WTC11 (cell line): ENCODE measurements at regions not wholly inside any gene's neighbourhood (a gene's known extent, or its start where the extent isn't known, plus 50 kb on each side); places are given as distances from the start of the nearest gene placed in this dataset.

Source experiments
- ATAC-seq: fragments of 200-7000 bp; cut with Tn5 transposase; 2 replicates; pipeline ENCODE4 v1.10.0; 2021; ENCODE audit warnings: mild to moderate bottlenecking, moderate library complexity
- CTCF ChIA-PET: fragments of 300-600 bp; sonication (Branson Sonifier 250); formaldehyde crosslinking; loops from one replicate; lab custom pipeline; 2021; ENCODE audit warnings: antibody characterized with exemption; lab: Charles Lee
- POLR2A ChIA-PET: fragments of 350-600 bp; sonication (Branson Sonifier 250); formaldehyde crosslinking; loops from one replicate; lab custom pipeline; 2021; ENCODE audit warnings: antibody characterized with exemption; lab: Charles Lee
- DNase-seq: peaks from one replicate; pipeline ENCODE4 v3.0.0; 2021; ENCODE audit warnings: low spot score
- H3K27ac Mint-ChIP-seq: 2 replicates; pipeline ENCODE4 v1.8.0; 2021; ENCODE audit warnings: mixed read lengths
- H3K27me3 Mint-ChIP-seq: 2 replicates; pipeline ENCODE4 v1.8.0; 2021; ENCODE audit warnings: low read depth, mild to moderate bottlenecking, moderate library complexity, mixed read lengths
- H3K36me3 Mint-ChIP-seq: 2 replicates; pipeline ENCODE4 v1.8.0; 2021; ENCODE audit warnings: mixed read lengths
- H3K4me1 Mint-ChIP-seq: 2 replicates; pipeline ENCODE4 v1.8.0; 2022; ENCODE audit warnings: mixed read lengths
- H3K4me3 Mint-ChIP-seq: 2 replicates; pipeline ENCODE4 v1.8.0; 2021; ENCODE audit warnings: mild to moderate bottlenecking, moderate library complexity, mixed read lengths
- H3K9me3 Mint-ChIP-seq: 2 replicates; pipeline ENCODE4 v1.8.0; 2021; ENCODE audit warnings: mixed read lengths
- ATF3 ChIP-seq: sonication (generic); formaldehyde crosslinking; conservative IDR thresholded peaks from 2 replicates; pipeline ENCODE4 v1.8.1; 2022; ENCODE audit warnings: mild to moderate bottlenecking, missing genetic modification reagents
- CDX4 ChIP-seq: fragments of 250-450 bp; sonication (Bioruptor Pico); IDR thresholded peaks from 2 replicates; pipeline ENCODE4 v1.9.0; 2021; ENCODE audit warnings: moderate library complexity, mild to moderate bottlenecking, inconsistent platforms, borderline replicate concordance
- EMX1 ChIP-seq: fragments of 250-450 bp; sonication (Bioruptor Pico); IDR thresholded peaks from 2 replicates; pipeline ENCODE4 v1.8.0; 2021; ENCODE audit warnings: mild to moderate bottlenecking
- FOXK1 ChIP-seq: sonication (generic); formaldehyde crosslinking; IDR thresholded peaks from 2 replicates; pipeline ENCODE4 v1.8.0; 2022; ENCODE audit warnings: mild to moderate bottlenecking, moderate library complexity, missing genetic modification reagents
- GABPB1 ChIP-seq: sonication (generic); formaldehyde crosslinking; IDR thresholded peaks from 2 replicates; pipeline ENCODE4 v1.8.1; 2023; ENCODE audit warnings: mild to moderate bottlenecking, missing genetic modification reagents
- GRHL2 ChIP-seq: fragments of 250-450 bp; sonication (Bioruptor Pico); IDR thresholded peaks from 2 replicates; pipeline ENCODE4 v1.8.0; 2022; ENCODE audit warnings: mild to moderate bottlenecking, moderate library complexity; ENCODE audit not compliant: insufficient replicate concordance, severe bottlenecking
- GTF2I ChIP-seq: fragments of 250-450 bp; sonication (Bioruptor Pico); conservative IDR thresholded peaks from 2 replicates; pipeline ENCODE4 v1.4.0; 2021; ENCODE audit warnings: mild to moderate bottlenecking
- MXD4 ChIP-seq: fragments of 250-450 bp; sonication (Bioruptor Pico); IDR thresholded peaks from 2 replicates; pipeline ENCODE4 v1.8.0; 2021; ENCODE audit warnings: mild to moderate bottlenecking, moderate library complexity, borderline replicate concordance
- MYBL2 ChIP-seq: sonication (generic); formaldehyde crosslinking; IDR thresholded peaks from 2 replicates; pipeline ENCODE4 v1.8.1; 2023; ENCODE audit warnings: mild to moderate bottlenecking, moderate library complexity, missing genetic modification reagents
- NFATC4 ChIP-seq: fragments of 250-450 bp; sonication (Bioruptor Pico); IDR thresholded peaks from 2 replicates; pipeline ENCODE4 v1.9.0; 2021; ENCODE audit warnings: mild to moderate bottlenecking
- NFE2L1 ChIP-seq: sonication (generic); formaldehyde crosslinking; IDR thresholded peaks from 2 replicates; pipeline ENCODE4 v1.8.1; 2023; ENCODE audit warnings: missing genetic modification reagents
- RELA ChIP-seq: sonication (generic); formaldehyde crosslinking; IDR thresholded peaks from 2 replicates; pipeline ENCODE4 v1.8.1; 2022; ENCODE audit warnings: missing genetic modification reagents, mild to moderate bottlenecking, borderline replicate concordance
- RORB ChIP-seq: fragments of 250-450 bp; sonication (Bioruptor Pico); IDR thresholded peaks from 2 replicates; pipeline ENCODE4 v1.9.0; 2021; ENCODE audit warnings: mild to moderate bottlenecking
- SMAD3 ChIP-seq: sonication (generic); formaldehyde crosslinking; IDR thresholded peaks from 2 replicates; pipeline ENCODE4 v1.8.0; 2022; ENCODE audit warnings: missing genetic modification reagents, mild to moderate bottlenecking, borderline replicate concordance
- SOX15 ChIP-seq: fragments of 250-450 bp; sonication (Bioruptor Pico); IDR thresholded peaks from 2 replicates; pipeline ENCODE4 v1.9.0; 2021; ENCODE audit warnings: mild to moderate bottlenecking
- TCF7 ChIP-seq: sonication (generic); formaldehyde crosslinking; IDR thresholded peaks from 2 replicates; pipeline ENCODE4 v1.8.0; 2022; ENCODE audit warnings: mild to moderate bottlenecking, low read depth, missing genetic modification reagents, moderate library complexity
- TEAD4 ChIP-seq: sonication (generic); formaldehyde crosslinking; IDR thresholded peaks from 2 replicates; pipeline ENCODE4 v1.8.0; 2022; ENCODE audit warnings: mild to moderate bottlenecking, missing genetic modification reagents
- ZNF138 ChIP-seq: sonication (generic); formaldehyde crosslinking; conservative IDR thresholded peaks from 2 replicates; pipeline ENCODE4 v1.8.1; 2022; ENCODE audit warnings: mild to moderate bottlenecking, moderate library complexity, missing genetic modification reagents
- TF ChIP-seq, protein P1 (sequence below): sonication (generic); formaldehyde crosslinking; IDR thresholded peaks from 2 replicates; pipeline ENCODE4 v1.8.0; 2022; ENCODE audit warnings: mild to moderate bottlenecking, missing genetic modification reagents
- TF ChIP-seq, protein P2 (sequence below): sonication (generic); formaldehyde crosslinking; conservative IDR thresholded peaks from 2 replicates; pipeline ENCODE4 v1.8.1; 2023; ENCODE audit warnings: mild to moderate bottlenecking, low read depth, missing genetic modification reagents, moderate library complexity

- TF ChIP-seq CDX4: no peak
- TF ChIP-seq, all 79 proteins: peak for 0
These were observed 1920.5 kb upstream of the PCDH7 start (continued) for GRCh38 chr4:28799696-28800095.

DNA sequence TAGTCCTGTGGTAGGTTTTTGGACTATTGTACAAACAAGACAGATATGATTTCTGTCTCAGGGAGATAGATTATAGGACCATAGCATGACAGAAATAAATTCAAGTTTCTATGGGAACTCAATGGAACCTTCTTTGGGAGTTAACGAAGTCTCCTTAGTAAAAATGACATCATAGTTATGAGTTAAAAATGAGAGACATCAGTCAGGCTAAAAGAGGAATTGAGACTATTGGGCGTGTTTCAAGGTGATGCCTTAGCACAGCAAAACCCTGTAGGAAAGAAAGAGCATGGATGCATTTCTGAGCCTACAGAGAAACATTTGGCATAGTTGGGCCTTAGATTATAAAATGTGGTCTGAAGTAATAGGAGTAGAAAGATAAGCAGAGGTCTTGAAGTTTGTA, 1909.1 kb upstream of the PCDH7 start:
- Mint-ChIP-seq H3K36me3 (peaks cover 14% of the 10 kb centered on the region), H3K27me3 (no peaks in the 10 kb centered on the region)
- no peak for DNase-seq
- TF ChIP-seq GTF2I (CRISPR knock-in tag): no peak
- no peak for TF ChIP-seq NFE2L1 (CRISPR knock-in tag)
- TF ChIP-seq FOXK1: no peak
- TF ChIP-seq GRHL2 (CRISPR knock-in tag): no peak
- TF ChIP-seq ZNF138 (CRISPR knock-in tag): no peak
- TF ChIP-seq RELA: no peak
- TF ChIP-seq, all 79 proteins: peak for 0
- ChIA-PET CTCF (no interaction called here), POLR2A (no interaction called here)
- H3K9me3 Mint-ChIP-seq: peaks cover 24% of the 10 kb centered on the region
- H3K4me1 Mint-ChIP-seq: no peaks in the 10 kb centered on the region
- ATAC-seq: no peak
- no peak overlapping the region for H3K27ac Mint-ChIP-seq
- no peak overlapping the region for H3K4me3 Mint-ChIP-seq

DNA sequence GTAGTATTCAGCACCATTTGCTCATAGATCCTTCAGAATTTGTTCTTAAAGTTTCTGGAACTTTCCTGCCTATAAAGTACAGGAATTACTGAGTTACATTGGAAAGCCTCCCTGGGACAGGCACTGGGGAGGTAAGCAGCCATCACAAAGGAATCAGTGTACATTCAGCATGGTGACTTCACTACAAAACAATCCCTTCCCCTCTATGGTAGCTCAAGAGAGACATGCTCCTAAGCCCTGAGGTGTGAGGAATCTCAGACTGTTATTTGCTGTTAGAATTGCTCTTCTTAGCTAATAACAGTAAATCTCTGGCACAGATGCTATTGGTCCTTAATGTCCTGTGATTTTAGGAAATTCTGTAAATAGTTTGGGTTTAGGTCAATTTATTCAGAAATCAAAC, 1898.0 kb upstream of the PCDH7 start:
- Mint-ChIP-seq H3K4me3 (no peak overlapping the region), H3K4me1 (no peaks in the 10 kb centered on the region), H3K27me3 (no peaks in the 10 kb centered on the region), H3K9me3 (peaks cover 14% of the 10 kb centered on the region), H3K27ac (no peak overlapping the region), H3K36me3 (peaks cover 5% of the 10 kb centered on the region)
- ChIA-PET POLR2A (no interaction called here), CTCF (interaction anchor here (0.9 kb wide), 1 partner anchor 136 kb away, joined by 3 read pairs; no protein-coding TSS in a partner anchor)
- no peak for TF ChIP-seq SOX15 (CRISPR knock-in tag)
- no peak for TF ChIP-seq MYBL2 (CRISPR knock-in tag)
- ATAC-seq: peak; percentile 38; the same call in 1 of the 2 replicates
- no peak for DNase-seq

GRCh38 chr4:28827866-28828265, 1892.3 kb upstream of the PCDH7 start:
- H3K9me3 Mint-ChIP-seq: peaks cover 27% of the 10 kb centered on the region
- TF ChIP-seq TEAD4 (CRISPR knock-in tag) (no peak), TCF7 (CRISPR knock-in tag) (no peak), EMX1 (CRISPR knock-in tag) (no peak)
- H3K4me1 Mint-ChIP-seq: peaks cover 4% of the 10 kb centered on the region
- no peak for DNase-seq
- ATAC-seq: no peak
- H3K4me3 Mint-ChIP-seq: no peak overlapping the region
- ChIA-PET CTCF (no interaction called here), POLR2A (no interaction called here)
- no peak overlapping the region for H3K27ac Mint-ChIP-seq
- peaks cover 8% of the 10 kb centered on the region for H3K36me3 Mint-ChIP-seq
- H3K27me3 Mint-ChIP-seq: no peaks in the 10 kb centered on the region

DNA sequence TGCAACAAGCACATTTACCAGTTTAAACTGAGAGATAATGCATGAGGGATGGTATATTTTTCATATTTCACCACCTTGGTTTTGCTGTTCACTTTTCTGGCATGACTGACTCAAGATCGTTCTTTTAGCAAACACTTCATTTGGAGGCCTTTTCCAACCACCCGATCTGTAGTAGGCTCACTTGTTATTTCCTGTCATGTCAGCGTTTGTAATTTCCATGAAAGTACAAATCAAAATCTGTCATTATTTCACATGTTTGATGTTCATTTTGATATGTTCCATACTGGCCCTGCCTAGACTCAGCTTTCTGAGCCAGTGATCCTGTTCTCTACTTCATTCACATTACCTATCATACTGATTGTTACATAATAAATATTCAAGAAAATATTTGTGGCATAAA, 1888.3 kb upstream of the PCDH7 start:
- POLR2A ChIA-PET: no interaction called here

More for the DNA sequence above, 1888.3 kb upstream of the PCDH7 start:
- ATAC-seq (no peak), DNase-seq (no peak)
- CTCF ChIA-PET: no interaction called here
- Mint-ChIP-seq H3K4me3 (no peak overlapping the region), H3K4me1 (peaks cover 12% of the 10 kb centered on the region), H3K27ac (no peak overlapping the region), H3K9me3 (peaks cover 22% of the 10 kb centered on the region), H3K36me3 (peaks cover 8% of the 10 kb centered on the region), H3K27me3 (no peaks in the 10 kb centered on the region)
- no peak for TF ChIP-seq ATF3 (CRISPR knock-in tag)
- no peak for TF ChIP-seq SMAD3 (CRISPR knock-in tag)
- TF ChIP-seq, protein P1, sequence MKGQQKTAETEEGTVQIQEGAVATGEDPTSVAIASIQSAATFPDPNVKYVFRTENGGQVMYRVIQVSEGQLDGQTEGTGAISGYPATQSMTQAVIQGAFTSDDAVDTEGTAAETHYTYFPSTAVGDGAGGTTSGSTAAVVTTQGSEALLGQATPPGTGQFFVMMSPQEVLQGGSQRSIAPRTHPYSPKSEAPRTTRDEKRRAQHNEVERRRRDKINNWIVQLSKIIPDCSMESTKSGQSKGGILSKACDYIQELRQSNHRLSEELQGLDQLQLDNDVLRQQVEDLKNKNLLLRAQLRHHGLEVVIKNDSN (CRISPR knock-in tag): no peak
- TF ChIP-seq, protein P2, sequence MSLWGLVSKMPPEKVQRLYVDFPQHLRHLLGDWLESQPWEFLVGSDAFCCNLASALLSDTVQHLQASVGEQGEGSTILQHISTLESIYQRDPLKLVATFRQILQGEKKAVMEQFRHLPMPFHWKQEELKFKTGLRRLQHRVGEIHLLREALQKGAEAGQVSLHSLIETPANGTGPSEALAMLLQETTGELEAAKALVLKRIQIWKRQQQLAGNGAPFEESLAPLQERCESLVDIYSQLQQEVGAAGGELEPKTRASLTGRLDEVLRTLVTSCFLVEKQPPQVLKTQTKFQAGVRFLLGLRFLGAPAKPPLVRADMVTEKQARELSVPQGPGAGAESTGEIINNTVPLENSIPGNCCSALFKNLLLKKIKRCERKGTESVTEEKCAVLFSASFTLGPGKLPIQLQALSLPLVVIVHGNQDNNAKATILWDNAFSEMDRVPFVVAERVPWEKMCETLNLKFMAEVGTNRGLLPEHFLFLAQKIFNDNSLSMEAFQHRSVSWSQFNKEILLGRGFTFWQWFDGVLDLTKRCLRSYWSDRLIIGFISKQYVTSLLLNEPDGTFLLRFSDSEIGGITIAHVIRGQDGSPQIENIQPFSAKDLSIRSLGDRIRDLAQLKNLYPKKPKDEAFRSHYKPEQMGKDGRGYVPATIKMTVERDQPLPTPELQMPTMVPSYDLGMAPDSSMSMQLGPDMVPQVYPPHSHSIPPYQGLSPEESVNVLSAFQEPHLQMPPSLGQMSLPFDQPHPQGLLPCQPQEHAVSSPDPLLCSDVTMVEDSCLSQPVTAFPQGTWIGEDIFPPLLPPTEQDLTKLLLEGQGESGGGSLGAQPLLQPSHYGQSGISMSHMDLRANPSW (CRISPR knock-in tag): no peak
- no peak for TF ChIP-seq NFATC4 (CRISPR knock-in tag)
- no peak for TF ChIP-seq MXD4 (CRISPR knock-in tag)
- TF ChIP-seq GABPB1: no peak
- TF ChIP-seq ZNF138 (CRISPR knock-in tag): no peak
- no peak for TF ChIP-seq RORB (CRISPR knock-in tag)
